Gastroesophageal sphincter (tissue), 3 donors: ENCODE measurements at regions not wholly inside any gene's neighbourhood (a gene's known extent, or its start where the extent isn't known, plus 50 kb on each side); places are given as distances from the start of the nearest gene placed in this dataset.

Experiments used
- CTCF ChIP-seq, 4 experiments: fragments of 200-600 bp in 2 of 4; fragments of 450-650 bp in 2 of 4; sonication (generic) in 1 of 4; IDR thresholded peaks; one replicate each; pipeline ENCODE4 v1.5.1; 2017 to 2019; ENCODE audit warnings: antibody characterized with exemption in 4 of 4, mild to moderate bottlenecking in 2 of 4, moderate library complexity in 2 of 4
- POLR2A ChIP-seq, 2 donors: fragments of 450-650 bp; IDR thresholded peaks; one replicate each; pipeline ENCODE4 v1.6.1; 2017; ENCODE audit warnings: antibody characterized with exemption in 2 of 2, mild to moderate bottlenecking in 2 of 2, moderate library complexity in 1 of 2
- POLR2AphosphoS5 ChIP-seq: sonication (generic); formaldehyde crosslinking; IDR thresholded peaks from one replicate; pipeline ENCODE4 v1.6.1; 2017; ENCODE audit warnings: antibody characterized with exemption

GRCh38 chr10:128869101-128869749 lies 597.8 kb upstream of the MGMT start:
- TF ChIP-seq POLR2AphosphoS5 (no peak), POLR2A (IDR thresholded peaks at IDR 0.05) (no peak), CTCF (IDR thresholded peaks at IDR 0.05) (no peak)
